ENCODE measurements at regions not wholly inside any gene's neighbourhood (a gene's known extent, or its start where the extent isn't known, plus 50 kb on each side); places are given as distances from the start of the nearest gene placed in this dataset.

DNA sequence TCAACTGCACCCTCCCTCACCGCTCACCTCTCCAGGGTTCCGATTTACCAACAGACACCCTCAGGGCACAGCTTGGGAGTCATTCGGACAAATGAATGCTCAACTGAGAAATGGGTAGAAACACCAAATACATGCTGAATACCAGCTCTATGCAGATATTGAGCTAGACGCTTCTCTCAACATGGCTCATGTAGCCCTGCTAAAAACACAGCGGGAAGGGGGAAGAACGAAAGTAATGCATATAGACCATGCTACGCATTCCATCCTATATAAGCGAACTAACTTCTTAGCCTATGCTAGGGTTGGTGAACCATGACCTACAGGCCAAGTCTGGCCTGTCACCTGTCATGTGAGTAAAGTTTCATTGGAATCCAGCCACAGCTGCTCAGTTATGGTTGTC is 304.0 kb downstream of the UQCRFS1 start:
- TF ChIP-seq TAF1 (IDR thresholded peaks at IDR 0.05; ENCODE audit: borderline replicate concordance, low read depth, low read length): no peak
- TF ChIP-seq, protein P1, sequence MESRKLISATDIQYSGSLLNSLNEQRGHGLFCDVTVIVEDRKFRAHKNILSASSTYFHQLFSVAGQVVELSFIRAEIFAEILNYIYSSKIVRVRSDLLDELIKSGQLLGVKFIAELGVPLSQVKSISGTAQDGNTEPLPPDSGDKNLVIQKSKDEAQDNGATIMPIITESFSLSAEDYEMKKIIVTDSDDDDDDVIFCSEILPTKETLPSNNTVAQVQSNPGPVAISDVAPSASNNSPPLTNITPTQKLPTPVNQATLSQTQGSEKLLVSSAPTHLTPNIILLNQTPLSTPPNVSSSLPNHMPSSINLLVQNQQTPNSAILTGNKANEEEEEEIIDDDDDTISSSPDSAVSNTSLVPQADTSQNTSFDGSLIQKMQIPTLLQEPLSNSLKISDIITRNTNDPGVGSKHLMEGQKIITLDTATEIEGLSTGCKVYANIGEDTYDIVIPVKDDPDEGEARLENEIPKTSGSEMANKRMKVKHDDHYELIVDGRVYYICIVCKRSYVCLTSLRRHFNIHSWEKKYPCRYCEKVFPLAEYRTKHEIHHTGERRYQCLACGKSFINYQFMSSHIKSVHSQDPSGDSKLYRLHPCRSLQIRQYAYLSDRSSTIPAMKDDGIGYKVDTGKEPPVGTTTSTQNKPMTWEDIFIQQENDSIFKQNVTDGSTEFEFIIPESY (IDR thresholded peaks at IDR 0.05): no peak
- no peak for TF ChIP-seq NFIC (IDR thresholded peaks at IDR 0.05; ENCODE audit: low read depth, low read length)
- TF ChIP-seq SIN3A (IDR thresholded peaks at IDR 0.05; ENCODE audit: low read depth, low read length): no peak
